HCT116 (cell line): ENCODE measurements at regions not wholly inside any gene's neighbourhood (a gene's known extent, or its start where the extent isn't known, plus 50 kb on each side); places are given as distances from the start of the nearest gene placed in this dataset.

Experiments used
- ATAC-seq: fragments of 200-7000 bp; cut with Tn5 transposase; 2 replicates; pipeline ENCODE4 v1.9.1; 2020; ENCODE audit warnings: mild to moderate bottlenecking, moderate library complexity
- BruUV-seq: library from RNA; stranded (reverse); fragments of 400-500 nt; replicated peaks from 2 replicates; lab custom pipeline; 2021; lab: Mats Ljungman, UMichigan
- CTCF ChIA-PET: fragments of 300-600 bp; sonication (Branson Sonifier 250); formaldehyde crosslinking; loops from one replicate; lab custom pipeline; 2021; ENCODE audit warnings: antibody characterized with exemption; lab: Charles Lee
- POLR2A ChIA-PET: fragments of 300-600, 350-600 bp; sonication (Branson Sonifier 250); formaldehyde crosslinking; loops from one replicate; lab custom pipeline; 2021; ENCODE audit warnings: antibody characterized with exemption; lab: Charles Lee
- RAD21 ChIA-PET, 2 experiments: fragments of 300-600 bp; sonication (Branson Sonifier 250); formaldehyde crosslinking; loops; one replicate each; lab custom pipeline; 2023; ENCODE audit warnings: low total read pairs in 2 of 2; ENCODE audit not compliant: uncharacterized antibody in 2 of 2, unreplicated experiment in 2 of 2, low non-redundant PET in 1 of 2; lab: Charles Lee
- DNase-seq: peaks from one replicate; pipeline ENCODE4 v3.0.0-alpha.2; 2010; ENCODE audit warnings: low read depth, low spot score
- H2AFZ ChIP-seq: fragments of 200-600 bp; shearing (Covaris generic), sonication (generic); 2 replicates; pipeline ENCODE4 v1.6.1; 2017; ENCODE audit warnings: low read depth, mixed run types, mixed read lengths, antibody characterized with exemption, low read length; ENCODE audit not compliant: poor library complexity, severe bottlenecking
- H3K27ac ChIP-seq: 2 replicates; pipeline ENCODE4 v1.5.1; 2012; ENCODE audit warnings: low read depth, low read length
- H3K27me3 ChIP-seq: fragments of 200-600 bp; sonication (generic); 2 replicates; pipeline ENCODE4 v1.6.1; 2016; ENCODE audit warnings: mixed run types, low read length, mixed read lengths; ENCODE audit not compliant: insufficient read depth
- H3K36me3 ChIP-seq, 2 experiments: fragments of 200-500 bp in 1 of 2; fragments of 200-600 bp in 1 of 2; sonication (Bioruptor generic) in 1 of 2; sonication (generic) in 1 of 2; 2 replicates each; pipeline versions ENCODE4 v1.5.1 to v1.6.1; 2014 to 2016; ENCODE audit warnings: low read length in 2 of 2, inconsistent platforms in 1 of 2, mixed read lengths in 1 of 2, mixed run types in 1 of 2; ENCODE audit not compliant: insufficient read depth in 2 of 2, control insufficient read depth in 1 of 2
- H3K4me1 ChIP-seq, 2 experiments: fragments of 200-600 bp in 1 of 2; sonication (generic) in 1 of 2; 2 replicates each; pipeline versions ENCODE4 v1.5.1 to v1.6.1; 2012 to 2017; ENCODE audit warnings: low read length in 2 of 2, inconsistent platforms in 1 of 2, mild to moderate bottlenecking in 1 of 2, mixed read lengths in 1 of 2, mixed run types in 1 of 2, moderate library complexity in 1 of 2; ENCODE audit not compliant: insufficient read depth in 2 of 2, control insufficient read depth in 1 of 2
- H3K4me2 ChIP-seq: fragments of 200-600 bp; sonication (generic); 2 replicates; pipeline ENCODE4 v1.6.1; 2017; ENCODE audit warnings: mixed run types, low read length, mixed read lengths
- H3K4me3 ChIP-seq, 2 experiments: fragments of 200-600 bp in 1 of 2; sonication (generic) in 1 of 2; replicated peaks in 1 of 2; 2 replicates each; pipeline ENCODE4 v1.5.1; 2011 to 2016; ENCODE audit warnings: low read length in 2 of 2, control low read depth in 1 of 2, low read depth in 1 of 2, mild to moderate bottlenecking in 1 of 2, mixed read lengths in 1 of 2, mixed run types in 1 of 2
- H3K79me2 ChIP-seq: fragments of 200-600 bp; sonication (generic); 2 replicates; pipeline ENCODE4 v1.6.1; 2017; ENCODE audit warnings: mild to moderate bottlenecking, mixed run types, low read length, moderate library complexity, mixed read lengths; ENCODE audit not compliant: insufficient read depth
- H3K9ac ChIP-seq: fragments of 200-600 bp; sonication (generic); 2 replicates; pipeline ENCODE4 v1.6.1; 2016; ENCODE audit warnings: low read length, mixed read lengths
- H3K9me2 ChIP-seq: fragments of 200-600 bp; sonication (generic), shearing (Covaris generic); 2 replicates; pipeline ENCODE4 v1.6.1; 2017; ENCODE audit warnings: mixed run types, mild to moderate bottlenecking, moderate library complexity; ENCODE audit not compliant: insufficient read depth
- H3K9me3 ChIP-seq, 2 experiments: fragments of 200-500 bp in 1 of 2; fragments of 200-600 bp in 1 of 2; sonication (Bioruptor generic) in 1 of 2; sonication (generic) in 1 of 2; 2 replicates each; pipeline ENCODE4 v1.6.1; 2014 to 2017; ENCODE audit warnings: low read length in 2 of 2, mixed read lengths in 2 of 2, inconsistent platforms in 1 of 2, low read depth in 1 of 2, mild to moderate bottlenecking in 1 of 2, mixed run types in 1 of 2, moderate library complexity in 1 of 2; ENCODE audit not compliant: control insufficient read depth in 1 of 2, insufficient read depth in 1 of 2
- H4K20me1 ChIP-seq: fragments of 200-600 bp; sonication (generic), shearing (Covaris generic); 2 replicates; pipeline ENCODE4 v1.6.1; 2017; ENCODE audit warnings: mixed run types, mild to moderate bottlenecking, moderate library complexity; ENCODE audit not compliant: insufficient read depth
- CBX3 ChIP-seq: IDR thresholded peaks from 2 replicates; pipeline ENCODE4 v1.6.1; 2012; ENCODE audit warnings: low read depth
- CEBPB ChIP-seq: IDR thresholded peaks from 2 replicates; pipeline ENCODE4 v1.6.1; 2012; ENCODE audit warnings: low read depth
- CTCF ChIP-seq, 3 experiments: fragments of 200-600 bp in 1 of 3; sonication (generic) in 1 of 3; IDR thresholded peaks in 2 of 3; conservative IDR thresholded peaks in 1 of 3; 2 replicates each; pipeline ENCODE4 v1.5.1; 2012 to 2017; ENCODE audit warnings: low read depth in 2 of 3, low read length in 2 of 3, antibody characterized with exemption in 1 of 3, borderline replicate concordance in 1 of 3, control low read depth in 1 of 3, mild to moderate bottlenecking in 1 of 3, mixed read lengths in 1 of 3, mixed run types in 1 of 3, moderate library complexity in 1 of 3; ENCODE audit not compliant: insufficient read depth in 1 of 3
- EGR1 ChIP-seq: IDR thresholded peaks from 2 replicates; pipeline ENCODE4 v1.6.1; 2012; ENCODE audit warnings: low read depth
- ELF1 ChIP-seq: IDR thresholded peaks from 2 replicates; pipeline ENCODE4 v1.6.1; 2012; ENCODE audit warnings: low read depth, borderline replicate concordance
- EZH2 ChIP-seq: fragments of 200-600 bp; sonication (generic); IDR thresholded peaks from 2 replicates; pipeline ENCODE4 v1.6.1; 2017; ENCODE audit warnings: antibody characterized with exemption, mixed run types
- EZH2phosphoT487 ChIP-seq: fragments of 200-600 bp; IDR thresholded peaks from 2 replicates; pipeline ENCODE4 v1.6.1; 2018; ENCODE audit warnings: antibody characterized with exemption, borderline replicate concordance
- FOSL1 ChIP-seq: IDR thresholded peaks from 2 replicates; pipeline ENCODE4 v1.6.1; 2012; ENCODE audit warnings: low read depth
- JUND ChIP-seq: IDR thresholded peaks from 2 replicates; pipeline ENCODE4 v1.6.1; 2012
- MAX ChIP-seq: IDR thresholded peaks from 2 replicates; pipeline ENCODE4 v1.6.1; 2012
- POLR2A ChIP-seq: IDR thresholded peaks from 2 replicates; pipeline ENCODE4 v1.7.0; 2011; ENCODE audit warnings: borderline replicate concordance; ENCODE audit not compliant: insufficient read depth, insufficient read length; ENCODE audit errors: extremely low read depth
- POLR2AphosphoS5 ChIP-seq: IDR thresholded peaks from 2 replicates; pipeline ENCODE4 v1.6.1; 2011; ENCODE audit warnings: mild to moderate bottlenecking, low read depth, low read length, moderate library complexity
- RAD21 ChIP-seq: IDR thresholded peaks from 2 replicates; pipeline ENCODE4 v1.6.1; 2012; ENCODE audit warnings: low read depth, mild to moderate bottlenecking
- SIN3A ChIP-seq: IDR thresholded peaks from 2 replicates; pipeline ENCODE4 v1.6.1; 2012; ENCODE audit warnings: low read depth
- SRF ChIP-seq: IDR thresholded peaks from 2 replicates; pipeline ENCODE4 v1.6.1; 2012; ENCODE audit warnings: low read depth
- TCF7L2 ChIP-seq: IDR thresholded peaks from 2 replicates; pipeline ENCODE4 v1.7.0; 2011; ENCODE audit warnings: borderline replicate concordance, inconsistent platforms; ENCODE audit not compliant: insufficient read depth, insufficient read length; ENCODE audit errors: extremely low read depth
- YY1 ChIP-seq: IDR thresholded peaks from 2 replicates; pipeline ENCODE4 v1.6.1; 2011; ENCODE audit warnings: low read length, low read depth, moderate library complexity, mild to moderate bottlenecking; ENCODE audit not compliant: insufficient replicate concordance; ENCODE audit errors: extremely low read depth
- ZFX ChIP-seq: fragments of 450-650 bp; IDR thresholded peaks from 2 replicates; pipeline ENCODE4 v1.6.1; 2017
- ZNF274 ChIP-seq: fragments of 200-500 bp; sonication (Bioruptor generic); IDR thresholded peaks from 2 replicates; pipeline ENCODE4 v1.6.1; 2014; ENCODE audit warnings: mild to moderate bottlenecking, low read depth, low read length, inconsistent platforms
- intact Hi-C: fragments of 100-400 bp; cut with micrococcal nuclease; formaldehyde crosslinking; loops from 2 replicates; pipeline ENCODE4 v1.10.0; 2022
- TF ChIP-seq, protein P1 (sequence below): IDR thresholded peaks from 2 replicates; pipeline ENCODE4 v1.6.1; 2012

GRCh38 chr15:39282663-39283208 is 298.1 kb upstream of the THBS1 start:
- ChIA-PET CTCF (no interaction called here), RAD21 (no interaction called here), POLR2A (no interaction called here)
- no peak for DNase-seq
- no peak for ATAC-seq
- BruUV-seq, result no TSS peak
- intact Hi-C loops, result no loop called here
- Histone ChIP-seq H3K9me3 (no peaks in the 10 kb centered on the region), H3K4me2 (no peak overlapping the region), H3K27me3 (no peaks in the 10 kb centered on the region), H3K9ac (no peak overlapping the region), H3K27ac (no peak overlapping the region), H3K4me1 (peaks cover 0 to 7% of the 10 kb centered on the region in 2 experiments; a peak in 1 of 4 replicates), H3K4me3 (no peak overlapping the region), H3K36me3 (no peaks in the 10 kb centered on the region), H2AFZ (no peak overlapping the region), H4K20me1 (no peaks in the 10 kb centered on the region), H3K9me2 (no peaks in the 10 kb centered on the region), H3K79me2 (no peaks in the 10 kb centered on the region)
- TF ChIP-seq SRF (no peak), EZH2phosphoT487 (no peak), SIN3A (no peak), JUND (no peak), EZH2 (no peak)

DNA sequence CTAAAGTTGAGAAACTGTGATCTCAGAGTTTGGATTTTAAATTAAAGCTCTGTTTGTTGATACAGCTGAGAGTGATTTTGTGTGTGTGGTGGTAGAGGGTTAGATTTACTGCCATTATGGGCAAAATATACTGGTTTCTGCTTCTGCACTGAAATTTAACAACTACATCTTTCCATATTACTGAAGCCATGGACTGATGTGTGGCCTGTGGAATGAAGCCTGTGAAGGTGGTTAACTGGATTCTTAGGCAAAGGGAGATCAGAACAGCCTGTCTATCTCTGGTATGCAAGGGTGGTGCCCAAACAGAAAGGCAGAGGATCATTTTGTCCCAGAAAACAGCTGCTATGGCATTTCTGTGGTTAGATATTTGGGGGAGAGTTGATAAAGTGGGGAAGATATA is 297.3 kb upstream of the THBS1 start:
- Histone ChIP-seq H3K27ac (no peak overlapping the region), H3K27me3 (no peaks in the 10 kb centered on the region), H3K4me1 (peaks cover 0 to 11% of the 10 kb centered on the region in 2 experiments; a peak in 1 of 4 replicates), H3K36me3 (no peaks in the 10 kb centered on the region), H3K9me3 (no peaks in the 10 kb centered on the region), H3K79me2 (no peaks in the 10 kb centered on the region), H2AFZ (no peak overlapping the region), H3K4me2 (no peak overlapping the region), H3K4me3 (no peak overlapping the region), H3K9ac (no peak overlapping the region), H4K20me1 (no peaks in the 10 kb centered on the region), H3K9me2 (no peaks in the 10 kb centered on the region)
- no peak for ATAC-seq
- DNase-seq, result no peak
- intact Hi-C loops, result no loop called here
- POLR2A ChIA-PET, result no interaction called here
- RAD21 ChIA-PET, result no interaction called here
- no TSS peak for BruUV-seq
- TF ChIP-seq SIN3A, result no peak
- TF ChIP-seq RAD21, result no peak
- TF ChIP-seq EZH2, result no peak
- TF ChIP-seq, protein P1, sequence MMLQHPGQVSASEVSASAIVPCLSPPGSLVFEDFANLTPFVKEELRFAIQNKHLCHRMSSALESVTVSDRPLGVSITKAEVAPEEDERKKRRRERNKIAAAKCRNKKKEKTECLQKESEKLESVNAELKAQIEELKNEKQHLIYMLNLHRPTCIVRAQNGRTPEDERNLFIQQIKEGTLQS, result no peak
- no peak for TF ChIP-seq CEBPB
- no peak for TF ChIP-seq ELF1
- TF ChIP-seq FOSL1, result no peak
- TF ChIP-seq EGR1, result no peak
- TF ChIP-seq POLR2A, result no peak
- no peak for TF ChIP-seq MAX
- no peak for TF ChIP-seq TCF7L2
- TF ChIP-seq JUND, result no peak
- no peak for TF ChIP-seq SRF
- TF ChIP-seq EZH2phosphoT487, result no peak
- TF ChIP-seq YY1, result no peak
- no peak for TF ChIP-seq CBX3
- no peak for TF ChIP-seq POLR2AphosphoS5
- no peak for TF ChIP-seq CTCF (IDR thresholded peaks at IDR 0.05 in 2 of 3, conservative IDR thresholded peaks at IDR 0.05 in 1 of 3; ENCODE audit: borderline replicate concordance in 1 of 3, insufficient read depth in 1 of 3, low read depth in 2 of 3, low read length in 2 of 3)
- no peak for TF ChIP-seq ZFX
- no peak for TF ChIP-seq ZNF274
- CTCF ChIA-PET, result no interaction called here
